ENCODE measurements at regions not wholly inside any gene's neighbourhood (a gene's known extent, or its start where the extent isn't known, plus 50 kb on each side); places are given as distances from the start of the nearest gene placed in this dataset.

DNA sequence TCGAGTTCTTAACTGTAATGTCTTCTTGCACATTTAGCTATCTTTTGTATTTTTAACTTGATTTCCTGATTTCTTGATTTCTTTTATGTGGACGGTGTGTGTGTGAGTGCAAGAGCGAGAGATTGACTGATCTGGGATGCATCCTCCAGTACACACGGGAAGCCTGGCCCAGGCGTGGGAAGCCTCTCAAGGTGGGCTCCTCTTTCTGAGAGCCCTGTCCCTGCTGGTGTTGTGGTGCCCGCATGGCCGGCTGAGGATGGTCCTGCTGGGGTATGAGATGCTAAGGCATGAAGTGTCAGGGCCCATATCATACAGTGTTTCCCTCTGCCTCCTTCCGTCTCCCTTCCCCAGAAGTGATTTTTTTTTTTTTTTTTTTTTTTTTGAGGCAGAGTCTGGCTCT is 130.8 kb upstream of the TCERG1L start:
- ATAC-seq (ENCODE audit: insufficient read depth, low FRiP score): no peak
- H3K4me1 ChIP-seq (ENCODE audit: control insufficient read depth in 5 of 5, insufficient read depth in 5 of 5, low read length in 5 of 5): peaks cover 0 to 5% (median 0%) of the 10 kb centered on the region in 5 donors
- 72 to 73% methylated on average over 8 of the region's 8 CpGs for WGBS, 2 donors
- DNase-seq: no peak
- H3K4me3 ChIP-seq: no peak overlapping the region
- peaks cover 0 to 14% (median 0%) of the 10 kb centered on the region in 3 donors for H3K27me3 ChIP-seq (ENCODE audit: control insufficient read depth in 3 of 3, insufficient read depth in 3 of 3, low read length in 2 of 3)
- TF ChIP-seq, protein P1, sequence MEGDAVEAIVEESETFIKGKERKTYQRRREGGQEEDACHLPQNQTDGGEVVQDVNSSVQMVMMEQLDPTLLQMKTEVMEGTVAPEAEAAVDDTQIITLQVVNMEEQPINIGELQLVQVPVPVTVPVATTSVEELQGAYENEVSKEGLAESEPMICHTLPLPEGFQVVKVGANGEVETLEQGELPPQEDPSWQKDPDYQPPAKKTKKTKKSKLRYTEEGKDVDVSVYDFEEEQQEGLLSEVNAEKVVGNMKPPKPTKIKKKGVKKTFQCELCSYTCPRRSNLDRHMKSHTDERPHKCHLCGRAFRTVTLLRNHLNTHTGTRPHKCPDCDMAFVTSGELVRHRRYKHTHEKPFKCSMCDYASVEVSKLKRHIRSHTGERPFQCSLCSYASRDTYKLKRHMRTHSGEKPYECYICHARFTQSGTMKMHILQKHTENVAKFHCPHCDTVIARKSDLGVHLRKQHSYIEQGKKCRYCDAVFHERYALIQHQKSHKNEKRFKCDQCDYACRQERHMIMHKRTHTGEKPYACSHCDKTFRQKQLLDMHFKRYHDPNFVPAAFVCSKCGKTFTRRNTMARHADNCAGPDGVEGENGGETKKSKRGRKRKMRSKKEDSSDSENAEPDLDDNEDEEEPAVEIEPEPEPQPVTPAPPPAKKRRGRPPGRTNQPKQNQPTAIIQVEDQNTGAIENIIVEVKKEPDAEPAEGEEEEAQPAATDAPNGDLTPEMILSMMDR (IDR thresholded peaks at IDR 0.05; ENCODE audit: control extremely low read depth, extremely low read depth): no peak
- H3K27ac ChIP-seq (ENCODE audit: low read depth in 1 of 2, low read length in 1 of 2): no peak overlapping the region
- H3K36me3 ChIP-seq (ENCODE audit: control insufficient read depth in 4 of 4, insufficient read depth in 4 of 4, low read length in 4 of 4): no peaks in the 10 kb centered on the region
- no peaks in the 10 kb centered on the region for H3K9me3 ChIP-seq (ENCODE audit: control insufficient read depth in 4 of 4, insufficient read depth in 3 of 4, low read length in 3 of 4)
- no peak overlapping the region for H3K9ac ChIP-seq (ENCODE audit: insufficient read depth in 1 of 2, low read length in 2 of 2)

DNA sequence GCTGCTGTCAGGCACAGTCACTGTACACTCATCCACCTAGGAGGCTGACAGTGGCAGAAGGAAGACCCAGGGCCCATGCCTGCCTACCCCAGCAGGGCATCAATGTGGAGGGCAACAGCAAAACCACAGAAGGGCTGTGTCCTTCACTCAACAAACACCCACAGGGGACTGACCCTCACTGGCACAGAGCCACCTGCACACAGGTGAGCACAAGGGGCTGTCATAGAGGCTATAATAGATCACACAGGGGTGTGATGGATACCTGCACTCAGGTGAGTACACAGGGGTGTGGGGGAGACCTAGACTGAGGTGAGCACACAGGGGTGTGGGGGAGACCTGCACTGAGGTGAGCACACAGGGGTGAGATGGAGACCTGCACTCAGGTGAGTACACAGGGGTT is 132.8 kb upstream of the TCERG1L start:
- no peak overlapping the region for H3K4me3 ChIP-seq
- no peak overlapping the region for H3K27ac ChIP-seq (ENCODE audit: low read depth in 1 of 2, low read length in 1 of 2)
- H3K9ac ChIP-seq (ENCODE audit: insufficient read depth in 1 of 2, low read length in 2 of 2): no peak overlapping the region
- no peaks in the 10 kb centered on the region for H3K36me3 ChIP-seq (ENCODE audit: control insufficient read depth in 4 of 4, insufficient read depth in 4 of 4, low read length in 4 of 4)
- peaks cover 0 to 5% (median 0%) of the 10 kb centered on the region in 5 donors for H3K4me1 ChIP-seq (ENCODE audit: control insufficient read depth in 5 of 5, insufficient read depth in 5 of 5, low read length in 5 of 5)
- TF ChIP-seq, protein P1 (IDR thresholded peaks at IDR 0.05; ENCODE audit: control extremely low read depth, extremely low read depth): no peak
- H3K9me3 ChIP-seq (ENCODE audit: control insufficient read depth in 4 of 4, insufficient read depth in 3 of 4, low read length in 3 of 4): no peaks in the 10 kb centered on the region
- H3K27me3 ChIP-seq (ENCODE audit: control insufficient read depth in 3 of 3, insufficient read depth in 3 of 3, low read length in 2 of 3): peaks cover 0 to 9% (median 0%) of the 10 kb centered on the region in 3 donors
- ATAC-seq (ENCODE audit: insufficient read depth, low FRiP score) (no peak), DNase-seq (no peak)

DNA sequence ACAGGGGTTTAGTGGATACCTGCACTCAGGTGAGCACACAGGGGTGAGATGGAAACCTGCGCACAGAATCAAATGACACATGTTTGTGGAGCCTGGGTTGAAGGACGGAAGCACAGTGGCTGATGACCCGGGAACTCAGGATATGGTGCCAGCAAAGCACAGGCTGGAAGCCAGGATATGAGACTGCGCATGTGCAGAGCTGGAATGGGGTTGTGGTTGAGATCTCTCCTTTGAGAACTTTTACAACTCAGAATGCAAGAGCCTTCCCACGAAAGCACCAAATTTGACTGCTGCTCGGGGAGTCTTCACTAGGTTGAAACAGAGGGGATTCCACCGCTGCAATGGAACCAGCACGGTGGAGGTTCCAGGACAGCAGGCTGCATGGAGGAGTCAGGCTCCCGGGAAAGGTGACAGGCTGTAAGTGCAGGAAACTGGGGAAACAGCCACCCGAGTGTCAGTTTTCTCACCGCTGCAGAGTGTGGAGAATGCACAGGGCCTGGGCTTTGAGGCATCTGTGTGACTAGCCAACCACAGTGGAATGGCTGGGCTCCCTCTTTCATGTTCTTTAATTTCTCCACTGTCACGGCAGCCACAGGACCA is 133.4 kb upstream of the TCERG1L start:
- TF ChIP-seq, protein P1 (IDR thresholded peaks at IDR 0.05; ENCODE audit: control extremely low read depth, extremely low read depth): no peak
- DNase-seq (peak; percentile 53 to 68 (median 60)), ATAC-seq (ENCODE audit: insufficient read depth, low FRiP score) (no peak)
- Histone ChIP-seq H3K4me1 (ENCODE audit: control insufficient read depth in 5 of 5, insufficient read depth in 5 of 5, low read length in 5 of 5) (peaks cover 0 to 5% (median 0%) of the 10 kb centered on the region in 5 donors), H3K9ac (ENCODE audit: insufficient read depth in 1 of 2, low read length in 2 of 2) (no peak overlapping the region), H3K4me3 (no peak overlapping the region), H3K36me3 (ENCODE audit: control insufficient read depth in 4 of 4, insufficient read depth in 4 of 4, low read length in 4 of 4) (no peaks in the 10 kb centered on the region), H3K9me3 (ENCODE audit: control insufficient read depth in 4 of 4, insufficient read depth in 3 of 4, low read length in 3 of 4) (no peaks in the 10 kb centered on the region), H3K27ac (ENCODE audit: low read depth in 1 of 2, low read length in 1 of 2) (no peak overlapping the region), H3K27me3 (ENCODE audit: control insufficient read depth in 3 of 3, insufficient read depth in 3 of 3, low read length in 2 of 3) (peaks cover 0 to 9% (median 0%) of the 10 kb centered on the region in 3 donors)
- WGBS, 2 donors: 48 to 49% methylated on average over 12 of the region's 12 CpGs

DNA sequence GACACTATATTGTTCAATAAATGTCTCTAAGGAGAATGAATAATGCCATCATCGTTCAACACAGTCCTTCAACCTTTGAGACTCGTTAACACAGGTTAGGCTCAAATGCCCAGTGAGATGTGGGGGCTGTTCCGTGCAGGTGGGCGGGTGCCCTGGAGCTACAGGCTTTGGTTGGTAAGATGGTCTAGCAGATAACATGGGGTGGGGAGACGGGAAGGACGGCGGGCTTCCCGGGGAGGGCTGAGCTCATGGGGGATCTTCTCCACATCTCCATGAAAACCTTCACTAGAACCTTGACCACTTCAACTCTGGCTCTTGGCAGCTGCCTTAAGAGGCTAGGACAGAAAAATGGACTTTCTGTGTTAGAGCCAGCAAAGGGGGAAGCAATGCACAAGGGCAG is 134.1 kb upstream of the TCERG1L start:
- peaks cover 0 to 9% (median 0%) of the 10 kb centered on the region in 3 donors for H3K27me3 ChIP-seq (ENCODE audit: control insufficient read depth in 3 of 3, insufficient read depth in 3 of 3, low read length in 2 of 3)
- 86 to 88% methylated on average over 8 of the region's 8 CpGs for WGBS, 2 donors
- no peak for DNase-seq

More for the DNA sequence above, 134.1 kb upstream of the TCERG1L start:
- Histone ChIP-seq H3K36me3 (ENCODE audit: control insufficient read depth in 4 of 4, insufficient read depth in 4 of 4, low read length in 4 of 4) (no peaks in the 10 kb centered on the region), H3K27ac (ENCODE audit: low read depth in 1 of 2, low read length in 1 of 2) (no peak overlapping the region), H3K9me3 (ENCODE audit: control insufficient read depth in 4 of 4, insufficient read depth in 3 of 4, low read length in 3 of 4) (peaks cover 0 to 3% (median 0%) of the 10 kb centered on the region in 4 donors), H3K9ac (ENCODE audit: insufficient read depth in 1 of 2, low read length in 2 of 2) (no peak overlapping the region), H3K4me3 (no peak overlapping the region), H3K4me1 (ENCODE audit: control insufficient read depth in 5 of 5, insufficient read depth in 5 of 5, low read length in 5 of 5) (peaks cover 0 to 5% (median 0%) of the 10 kb centered on the region in 5 donors)
- TF ChIP-seq, protein P1 (IDR thresholded peaks at IDR 0.05; ENCODE audit: control extremely low read depth, extremely low read depth): no peak
- ATAC-seq (ENCODE audit: insufficient read depth, low FRiP score): no peak
